Hepatocyte (in vitro differentiated cells): ENCODE measurements at regions not wholly inside any gene's neighbourhood (a gene's known extent, or its start where the extent isn't known, plus 50 kb on each side); places are given as distances from the start of the nearest gene placed in this dataset.

ENCODE experiments used
- EZH2 ChIP-seq: fragments of 200-600 bp; sonication (generic); IDR thresholded peaks from 2 replicates; pipeline ENCODE4 v1.6.1; 2016; ENCODE audit warnings: antibody characterized with exemption, mild to moderate bottlenecking, borderline replicate concordance
- EZH2phosphoT487 ChIP-seq: fragments of 200-600 bp; sonication (generic); IDR thresholded peaks from one replicate; pipeline ENCODE4 v1.6.1; 2018; ENCODE audit warnings: antibody characterized with exemption, mild to moderate bottlenecking, low read depth, moderate library complexity; ENCODE audit not compliant: unreplicated experiment, severe bottlenecking
- TF ChIP-seq, protein P1 (sequence below): fragments of 200-600 bp; sonication (generic); IDR thresholded peaks from 2 replicates; pipeline ENCODE4 v1.5.1; 2016; ENCODE audit warnings: antibody characterized with exemption, mild to moderate bottlenecking; ENCODE audit not compliant: poor library complexity

DNA sequence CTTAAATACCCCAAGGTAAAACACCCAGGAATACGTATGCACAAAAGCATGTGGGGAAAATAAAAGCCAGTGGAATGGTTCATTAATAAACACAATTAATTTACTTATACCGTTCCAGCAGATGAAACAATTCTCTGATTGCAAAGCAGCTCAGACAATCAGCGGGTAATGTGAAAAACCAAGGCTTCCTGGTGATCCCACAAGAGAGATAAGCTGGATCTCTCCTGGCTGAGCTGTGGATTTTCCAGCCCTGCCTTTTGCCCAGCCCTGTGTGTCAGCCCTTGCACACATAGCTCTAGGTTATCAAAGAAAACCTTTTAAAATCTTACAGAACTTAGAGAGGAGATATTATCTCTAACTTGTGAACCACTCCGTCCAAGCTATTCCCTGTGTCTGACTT is 1010.7 kb upstream of the AUTS2 start:
- TF ChIP-seq EZH2 (no peak), EZH2phosphoT487 (no peak)
- TF ChIP-seq, protein P1, sequence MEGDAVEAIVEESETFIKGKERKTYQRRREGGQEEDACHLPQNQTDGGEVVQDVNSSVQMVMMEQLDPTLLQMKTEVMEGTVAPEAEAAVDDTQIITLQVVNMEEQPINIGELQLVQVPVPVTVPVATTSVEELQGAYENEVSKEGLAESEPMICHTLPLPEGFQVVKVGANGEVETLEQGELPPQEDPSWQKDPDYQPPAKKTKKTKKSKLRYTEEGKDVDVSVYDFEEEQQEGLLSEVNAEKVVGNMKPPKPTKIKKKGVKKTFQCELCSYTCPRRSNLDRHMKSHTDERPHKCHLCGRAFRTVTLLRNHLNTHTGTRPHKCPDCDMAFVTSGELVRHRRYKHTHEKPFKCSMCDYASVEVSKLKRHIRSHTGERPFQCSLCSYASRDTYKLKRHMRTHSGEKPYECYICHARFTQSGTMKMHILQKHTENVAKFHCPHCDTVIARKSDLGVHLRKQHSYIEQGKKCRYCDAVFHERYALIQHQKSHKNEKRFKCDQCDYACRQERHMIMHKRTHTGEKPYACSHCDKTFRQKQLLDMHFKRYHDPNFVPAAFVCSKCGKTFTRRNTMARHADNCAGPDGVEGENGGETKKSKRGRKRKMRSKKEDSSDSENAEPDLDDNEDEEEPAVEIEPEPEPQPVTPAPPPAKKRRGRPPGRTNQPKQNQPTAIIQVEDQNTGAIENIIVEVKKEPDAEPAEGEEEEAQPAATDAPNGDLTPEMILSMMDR = no peak
